ENCODE measurements at regions not wholly inside any gene's neighbourhood (a gene's known extent, or its start where the extent isn't known, plus 50 kb on each side); places are given as distances from the start of the nearest gene placed in this dataset.

DNA sequence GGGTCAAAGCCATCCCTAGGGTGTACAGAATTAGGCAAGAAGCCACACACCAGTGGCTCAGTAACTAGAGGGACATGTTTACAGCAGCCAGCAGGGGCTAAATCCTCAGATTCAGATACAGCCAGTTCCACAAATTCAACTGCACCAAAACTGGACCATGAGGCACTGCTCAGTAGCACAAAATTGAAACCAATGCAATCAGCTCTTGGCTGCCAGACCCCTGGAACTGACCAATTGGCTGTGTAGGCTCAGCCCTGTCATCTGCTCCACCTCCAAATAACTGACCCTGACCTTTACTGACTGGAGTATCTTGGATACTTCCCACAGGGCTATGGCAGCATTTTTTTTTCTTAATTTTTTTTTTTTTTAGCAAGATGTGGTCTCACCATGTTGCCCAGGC, 226.5 kb downstream of the FOXO1 start:
- peaks cover 7% of the 10 kb centered on the region for H3K4me1 ChIP-seq
- peak overlapping the region in 1 of 2 donors; percentile 71 for H3K27ac ChIP-seq
- no peaks in the 10 kb centered on the region for H3K9me3 ChIP-seq
- no peak overlapping the region for H3K4me3 ChIP-seq
- peak; percentile 16 for DNase-seq
- H3K36me3 ChIP-seq (ENCODE audit: low read depth, missing control alignments): no peaks in the 10 kb centered on the region
- no peak for TF ChIP-seq POLR2A (IDR thresholded peaks at IDR 0.05)
- TF ChIP-seq, protein P1, sequence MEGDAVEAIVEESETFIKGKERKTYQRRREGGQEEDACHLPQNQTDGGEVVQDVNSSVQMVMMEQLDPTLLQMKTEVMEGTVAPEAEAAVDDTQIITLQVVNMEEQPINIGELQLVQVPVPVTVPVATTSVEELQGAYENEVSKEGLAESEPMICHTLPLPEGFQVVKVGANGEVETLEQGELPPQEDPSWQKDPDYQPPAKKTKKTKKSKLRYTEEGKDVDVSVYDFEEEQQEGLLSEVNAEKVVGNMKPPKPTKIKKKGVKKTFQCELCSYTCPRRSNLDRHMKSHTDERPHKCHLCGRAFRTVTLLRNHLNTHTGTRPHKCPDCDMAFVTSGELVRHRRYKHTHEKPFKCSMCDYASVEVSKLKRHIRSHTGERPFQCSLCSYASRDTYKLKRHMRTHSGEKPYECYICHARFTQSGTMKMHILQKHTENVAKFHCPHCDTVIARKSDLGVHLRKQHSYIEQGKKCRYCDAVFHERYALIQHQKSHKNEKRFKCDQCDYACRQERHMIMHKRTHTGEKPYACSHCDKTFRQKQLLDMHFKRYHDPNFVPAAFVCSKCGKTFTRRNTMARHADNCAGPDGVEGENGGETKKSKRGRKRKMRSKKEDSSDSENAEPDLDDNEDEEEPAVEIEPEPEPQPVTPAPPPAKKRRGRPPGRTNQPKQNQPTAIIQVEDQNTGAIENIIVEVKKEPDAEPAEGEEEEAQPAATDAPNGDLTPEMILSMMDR (IDR thresholded peaks at IDR 0.05): no peak
- intact Hi-C loops (cut with DNase I; ENCODE audit: low total_unique reads): no loop called here
- no peaks in the 10 kb centered on the region for H3K27me3 ChIP-seq

DNA sequence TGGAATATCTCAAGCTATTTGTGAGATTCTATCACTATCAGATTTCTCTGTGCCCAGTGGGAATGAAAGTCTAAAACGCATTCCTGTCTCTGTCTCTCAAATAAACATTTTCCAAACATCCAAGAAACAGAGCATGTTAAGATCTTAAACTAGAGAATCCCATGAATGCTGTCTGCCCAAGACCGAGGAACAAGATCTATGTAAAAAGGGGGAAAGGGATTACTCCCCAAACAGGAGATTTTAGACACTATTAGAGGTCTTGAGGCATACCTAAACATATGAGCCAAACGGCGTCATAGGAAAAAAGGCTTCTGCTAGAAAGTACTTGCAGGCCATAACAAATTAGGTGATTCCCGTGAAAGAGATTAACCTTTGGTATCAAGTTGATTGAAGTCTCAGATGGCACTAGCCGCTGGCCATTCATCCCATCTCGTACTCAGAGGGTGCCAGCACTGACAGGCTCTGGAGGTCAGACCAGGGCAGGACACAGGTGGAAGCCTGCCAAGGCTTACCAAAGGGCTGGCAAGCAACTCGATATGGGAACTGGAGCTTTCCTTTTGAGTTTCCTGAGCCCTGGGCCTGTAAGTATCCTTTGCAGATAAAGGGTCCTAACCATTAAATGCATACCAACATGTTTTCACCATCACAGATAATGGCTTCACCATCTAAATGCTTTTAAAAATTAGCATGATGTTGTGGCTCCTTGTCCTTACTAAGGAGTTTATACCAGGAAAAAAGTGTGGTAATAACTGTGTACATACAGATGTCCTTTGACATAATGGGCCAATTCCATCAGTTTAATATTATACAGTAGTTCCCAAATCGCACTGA, 225.2 kb downstream of the FOXO1 start:
- 65% methylated on average over 9 of the region's 9 CpGs for WGBS, 2 donors
- Histone ChIP-seq H3K27ac (no peak overlapping the region), H3K4me3 (no peak overlapping the region), H3K9me3 (no peaks in the 10 kb centered on the region), H3K36me3 (ENCODE audit: low read depth, missing control alignments) (no peaks in the 10 kb centered on the region), H3K27me3 (no peaks in the 10 kb centered on the region), H3K4me1 (peaks cover 7% of the 10 kb centered on the region)
- TF ChIP-seq POLR2A (IDR thresholded peaks at IDR 0.05): no peak
- TF ChIP-seq, protein P1 (IDR thresholded peaks at IDR 0.05): no peak
- DNase-seq: peak; percentile 88
- intact Hi-C loops (cut with DNase I; ENCODE audit: low total_unique reads): no loop called here

DNA sequence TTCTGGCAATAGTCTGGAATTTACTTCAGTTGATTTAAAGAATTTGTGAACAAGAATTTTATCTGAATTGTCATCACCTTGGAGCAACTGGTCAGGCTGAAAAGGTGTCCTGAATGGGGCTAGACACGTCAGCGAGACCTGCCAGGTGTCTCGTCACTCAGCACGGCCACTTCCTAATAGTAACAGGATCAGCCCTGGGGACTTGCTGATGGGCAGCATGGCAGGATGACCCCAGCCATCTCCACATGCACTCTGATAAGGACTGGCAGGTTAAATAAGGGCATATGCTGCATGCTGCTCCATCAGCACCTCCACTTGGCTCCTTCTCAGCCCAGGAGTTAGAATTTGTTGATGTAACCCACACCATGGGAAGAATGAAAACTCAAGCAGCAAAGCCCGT, 224.2 kb downstream of the FOXO1 start:
- WGBS, 2 donors: 98% methylated on average over 5 of the region's 5 CpGs
- no peaks in the 10 kb centered on the region for H3K27me3 ChIP-seq
- DNase-seq: no peak
- H3K4me3 ChIP-seq: no peak overlapping the region
- intact Hi-C loops (cut with DNase I; ENCODE audit: low total_unique reads): no loop called here
- H3K9me3 ChIP-seq: no peaks in the 10 kb centered on the region
- no peaks in the 10 kb centered on the region for H3K36me3 ChIP-seq (ENCODE audit: low read depth, missing control alignments)
- TF ChIP-seq, protein P1 (IDR thresholded peaks at IDR 0.05): no peak
- TF ChIP-seq POLR2A (IDR thresholded peaks at IDR 0.05): no peak
- no peak overlapping the region for H3K27ac ChIP-seq
- H3K4me1 ChIP-seq: peaks cover 7% of the 10 kb centered on the region

DNA sequence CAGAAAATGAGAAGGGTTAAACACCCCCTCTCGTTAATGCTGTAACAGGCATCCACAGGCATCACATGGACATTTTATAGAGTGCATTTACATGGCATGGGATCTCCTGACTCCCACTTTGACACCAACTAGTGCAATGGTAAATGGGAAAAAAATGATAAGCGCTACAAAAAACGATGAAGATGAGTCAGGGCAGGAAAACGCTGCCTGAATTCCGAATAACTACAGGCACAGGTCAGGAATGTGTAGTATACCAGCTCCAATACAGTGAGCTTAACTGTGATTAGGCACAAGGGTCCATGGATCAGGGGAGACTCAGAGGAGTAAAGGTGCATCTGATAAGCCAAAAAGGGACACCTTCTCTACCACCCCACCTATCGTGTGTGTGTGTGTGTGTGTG, 223.6 kb downstream of the FOXO1 start:
- intact Hi-C loops (cut with DNase I; ENCODE audit: low total_unique reads): no loop called here
- 70 to 73% methylated on average over 6 of the region's 6 CpGs for WGBS, 2 donors
- Histone ChIP-seq H3K4me1 (peaks cover 7% of the 10 kb centered on the region), H3K27ac (no peak overlapping the region), H3K4me3 (no peak overlapping the region), H3K9me3 (no peaks in the 10 kb centered on the region), H3K36me3 (ENCODE audit: low read depth, missing control alignments) (no peaks in the 10 kb centered on the region), H3K27me3 (no peaks in the 10 kb centered on the region)
- TF ChIP-seq, protein P1 (IDR thresholded peaks at IDR 0.05): no peak
- no peak for TF ChIP-seq POLR2A (IDR thresholded peaks at IDR 0.05)
- DNase-seq: no peak

DNA sequence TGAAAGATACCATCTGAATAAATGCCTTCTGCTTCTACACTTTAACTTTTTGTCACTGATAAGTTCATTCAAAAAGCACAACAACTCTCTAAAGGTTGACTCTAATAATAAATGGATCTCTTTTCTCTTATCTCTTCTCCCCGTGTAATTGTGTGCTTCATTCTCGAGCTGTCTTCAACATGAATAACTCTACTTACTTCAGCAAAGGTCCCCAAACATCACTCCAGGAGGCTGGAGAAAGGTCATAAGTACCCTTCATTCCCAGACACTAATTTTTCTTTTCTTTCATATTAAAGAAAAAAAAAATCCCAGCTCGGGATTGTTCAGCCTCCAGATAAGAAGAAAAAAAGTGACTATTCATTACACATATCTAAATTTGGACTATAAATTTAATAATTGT, 222.2 kb downstream of the FOXO1 start:
- H3K4me1 ChIP-seq: peaks cover 7% of the 10 kb centered on the region
- no peaks in the 10 kb centered on the region for H3K27me3 ChIP-seq
- no peak overlapping the region for H3K4me3 ChIP-seq
- no peaks in the 10 kb centered on the region for H3K9me3 ChIP-seq
- H3K27ac ChIP-seq: no peak overlapping the region
- intact Hi-C loops (cut with DNase I; ENCODE audit: low total_unique reads): no loop called here
- 35 to 43% methylated on average over 3 of the region's 3 CpGs for WGBS, 2 donors
- H3K36me3 ChIP-seq (ENCODE audit: low read depth, missing control alignments): no peaks in the 10 kb centered on the region
- no peak for DNase-seq
- no peak for TF ChIP-seq POLR2A (IDR thresholded peaks at IDR 0.05)
- TF ChIP-seq, protein P1 (IDR thresholded peaks at IDR 0.05): no peak
